Type B pancreatic cell (in vitro differentiated cells): ENCODE measurements at regions not wholly inside any gene's neighbourhood (a gene's known extent, or its start where the extent isn't known, plus 50 kb on each side); places are given as distances from the start of the nearest gene placed in this dataset.

ENCODE experiments used
- DNase-seq: peaks from one replicate; pipeline ENCODE4 v3.0.0; 2021; ENCODE audit warnings: mixed read lengths; ENCODE audit not compliant: unreplicated experiment; ENCODE audit errors: extremely low spot score
- H3K27ac Mint-ChIP-seq: 2 replicates; pipeline ENCODE4 v1.8.0; 2021; ENCODE audit warnings: mild to moderate bottlenecking, mixed read lengths
- H3K27me3 Mint-ChIP-seq: 2 replicates; pipeline ENCODE4 v1.8.0; 2021; ENCODE audit warnings: mixed read lengths
- H3K36me3 Mint-ChIP-seq: 2 replicates; pipeline ENCODE4 v1.8.0; 2021; ENCODE audit warnings: mixed read lengths
- H3K4me1 Mint-ChIP-seq: one replicate; pipeline ENCODE4 v1.8.0; 2021; ENCODE audit warnings: mixed read lengths; ENCODE audit not compliant: unreplicated experiment
- H3K4me3 Mint-ChIP-seq: 2 replicates; pipeline ENCODE4 v1.8.0; 2021; ENCODE audit warnings: mild to moderate bottlenecking, mixed read lengths
- H3K9me3 Mint-ChIP-seq: 2 replicates; pipeline ENCODE4 v1.8.0; 2021; ENCODE audit warnings: mixed read lengths
- CTCF ChIP-seq: fragments of 200-600 bp; sonication (generic); conservative IDR thresholded peaks from 2 replicates; pipeline ENCODE4 v1.5.0; 2021; ENCODE audit warnings: antibody characterized with exemption, mild to moderate bottlenecking

- Mint-ChIP-seq H3K4me3 (no peak overlapping the region), H3K27me3 (no peaks in the 10 kb centered on the region), H3K9me3 (no peaks in the 10 kb centered on the region)
Measured at GRCh38 chr2:181114021-181114420, 133.6 kb downstream of the UBE2E3 start.

GRCh38 chr2:181116261-181116660, 135.9 kb downstream of the UBE2E3 start:
- no peak overlapping the region for H3K4me3 Mint-ChIP-seq

More at GRCh38 chr2:181114021-181114420, 133.6 kb downstream of the UBE2E3 start:
- Mint-ChIP-seq H3K36me3 (no peaks in the 10 kb centered on the region), H3K27ac (no peak overlapping the region), H3K4me1 (no peaks in the 10 kb centered on the region)
- no peak for DNase-seq
- TF ChIP-seq CTCF = no peak

GRCh38 chr2:181117206-181117925, 137.0 kb downstream of the UBE2E3 start:
- Mint-ChIP-seq H3K36me3 (no peaks in the 10 kb centered on the region), H3K9me3 (peaks cover 4% of the 10 kb centered on the region), H3K4me1 (no peaks in the 10 kb centered on the region), H3K27ac (no peak overlapping the region), H3K4me3 (no peak overlapping the region), H3K27me3 (no peaks in the 10 kb centered on the region)
- no peak for TF ChIP-seq CTCF
- DNase-seq = no peak

More at GRCh38 chr2:181116261-181116660, 135.9 kb downstream of the UBE2E3 start:
- H3K27me3 Mint-ChIP-seq = no peaks in the 10 kb centered on the region
- no peak overlapping the region for H3K27ac Mint-ChIP-seq
- H3K9me3 Mint-ChIP-seq = peaks cover 4% of the 10 kb centered on the region
- H3K4me1 Mint-ChIP-seq = no peaks in the 10 kb centered on the region
- DNase-seq = no peak
- H3K36me3 Mint-ChIP-seq = no peaks in the 10 kb centered on the region
- no peak for TF ChIP-seq CTCF

- Mint-ChIP-seq H3K9me3 (peaks cover 4% of the 10 kb centered on the region), H3K27ac (no peak overlapping the region), H3K36me3 (no peaks in the 10 kb centered on the region), H3K4me1 (peaks cover 5% of the 10 kb centered on the region), H3K4me3 (no peak overlapping the region), H3K27me3 (no peaks in the 10 kb centered on the region)
- TF ChIP-seq CTCF = no peak
- no peak for DNase-seq
Measured at GRCh38 chr2:181120625-181121024, 140.2 kb downstream of the UBE2E3 start.

GRCh38 chr2:181121996-181122395, 141.6 kb downstream of the UBE2E3 start:
- no peak for DNase-seq
- H3K36me3 Mint-ChIP-seq = no peaks in the 10 kb centered on the region
- peaks cover 5% of the 10 kb centered on the region for H3K4me1 Mint-ChIP-seq
- no peak for TF ChIP-seq CTCF
- H3K27me3 Mint-ChIP-seq = no peaks in the 10 kb centered on the region
- H3K4me3 Mint-ChIP-seq = no peak overlapping the region
- peaks cover 4% of the 10 kb centered on the region for H3K9me3 Mint-ChIP-seq
- H3K27ac Mint-ChIP-seq = no peak overlapping the region
